Glutamatergic neuron (in vitro differentiated cells): ENCODE measurements at regions not wholly inside any gene's neighbourhood (a gene's known extent, or its start where the extent isn't known, plus 50 kb on each side); places are given as distances from the start of the nearest gene placed in this dataset.

ENCODE experiments used
- DNase-seq: peaks from one replicate; pipeline ENCODE4 v3.0.0; 2022
- H3K27ac Mint-ChIP-seq: one replicate; pipeline ENCODE4 v1.8.0; 2020; ENCODE audit warnings: mild to moderate bottlenecking, mixed read lengths, inconsistent platforms; ENCODE audit not compliant: unreplicated experiment
- H3K27me3 Mint-ChIP-seq: one replicate; pipeline ENCODE4 v1.8.0; 2020; ENCODE audit warnings: mild to moderate bottlenecking, moderate library complexity, mixed read lengths, inconsistent platforms; ENCODE audit not compliant: unreplicated experiment
- H3K36me3 Mint-ChIP-seq: one replicate; pipeline ENCODE4 v1.8.0; 2020; ENCODE audit warnings: mild to moderate bottlenecking, mixed read lengths, inconsistent platforms; ENCODE audit not compliant: unreplicated experiment
- H3K4me1 Mint-ChIP-seq: one replicate; pipeline ENCODE4 v1.8.0; 2020; ENCODE audit warnings: mild to moderate bottlenecking, low read depth, mixed read lengths, inconsistent platforms; ENCODE audit not compliant: unreplicated experiment
- H3K4me3 Mint-ChIP-seq: one replicate; pipeline ENCODE4 v1.8.0; 2020; ENCODE audit warnings: mild to moderate bottlenecking, mixed read lengths, inconsistent platforms; ENCODE audit not compliant: unreplicated experiment
- H3K9me3 Mint-ChIP-seq: one replicate; pipeline ENCODE4 v1.8.0; 2020; ENCODE audit warnings: mild to moderate bottlenecking, moderate library complexity, mixed read lengths, inconsistent platforms; ENCODE audit not compliant: unreplicated experiment
- TF ChIP-seq, protein P1 (sequence below): fragments of 200-600 bp; sonication (generic); IDR thresholded peaks from one replicate; pipeline ENCODE4 v1.5.0; 2021; ENCODE audit not compliant: partially characterized antibody, unreplicated experiment

DNA sequence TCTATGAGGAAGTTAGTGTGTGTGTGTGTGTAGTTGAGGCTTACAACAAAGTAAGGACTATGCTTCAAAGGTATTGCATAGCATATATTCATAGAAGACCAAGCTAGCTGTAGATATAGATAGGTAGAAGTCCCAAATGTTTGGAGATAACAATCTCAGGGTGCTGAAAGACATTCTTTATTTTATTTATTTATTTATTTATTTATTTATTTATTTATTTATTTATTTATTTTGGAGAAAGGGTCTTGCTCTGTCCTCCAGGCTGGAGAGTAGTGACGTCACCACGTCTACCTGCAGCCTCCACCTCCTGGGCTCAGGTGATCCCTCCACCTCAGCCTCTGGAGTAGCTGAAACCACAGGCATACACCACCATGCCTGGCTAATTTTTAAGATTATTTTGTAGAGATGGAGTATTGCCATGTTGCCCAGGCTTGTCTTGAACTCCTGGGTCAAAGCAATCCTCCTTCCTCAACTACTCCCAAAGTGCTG, 284.6 kb upstream of the KIF2B start:
- H3K36me3 Mint-ChIP-seq = no peaks in the 10 kb centered on the region
- H3K27ac Mint-ChIP-seq = no peak overlapping the region
- DNase-seq = no peak
- H3K4me1 Mint-ChIP-seq = no peaks in the 10 kb centered on the region
- H3K4me3 Mint-ChIP-seq = no peak overlapping the region
- no peaks in the 10 kb centered on the region for H3K9me3 Mint-ChIP-seq
- H3K27me3 Mint-ChIP-seq = no peaks in the 10 kb centered on the region
- TF ChIP-seq, protein P1, sequence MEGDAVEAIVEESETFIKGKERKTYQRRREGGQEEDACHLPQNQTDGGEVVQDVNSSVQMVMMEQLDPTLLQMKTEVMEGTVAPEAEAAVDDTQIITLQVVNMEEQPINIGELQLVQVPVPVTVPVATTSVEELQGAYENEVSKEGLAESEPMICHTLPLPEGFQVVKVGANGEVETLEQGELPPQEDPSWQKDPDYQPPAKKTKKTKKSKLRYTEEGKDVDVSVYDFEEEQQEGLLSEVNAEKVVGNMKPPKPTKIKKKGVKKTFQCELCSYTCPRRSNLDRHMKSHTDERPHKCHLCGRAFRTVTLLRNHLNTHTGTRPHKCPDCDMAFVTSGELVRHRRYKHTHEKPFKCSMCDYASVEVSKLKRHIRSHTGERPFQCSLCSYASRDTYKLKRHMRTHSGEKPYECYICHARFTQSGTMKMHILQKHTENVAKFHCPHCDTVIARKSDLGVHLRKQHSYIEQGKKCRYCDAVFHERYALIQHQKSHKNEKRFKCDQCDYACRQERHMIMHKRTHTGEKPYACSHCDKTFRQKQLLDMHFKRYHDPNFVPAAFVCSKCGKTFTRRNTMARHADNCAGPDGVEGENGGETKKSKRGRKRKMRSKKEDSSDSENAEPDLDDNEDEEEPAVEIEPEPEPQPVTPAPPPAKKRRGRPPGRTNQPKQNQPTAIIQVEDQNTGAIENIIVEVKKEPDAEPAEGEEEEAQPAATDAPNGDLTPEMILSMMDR = no peak

DNA sequence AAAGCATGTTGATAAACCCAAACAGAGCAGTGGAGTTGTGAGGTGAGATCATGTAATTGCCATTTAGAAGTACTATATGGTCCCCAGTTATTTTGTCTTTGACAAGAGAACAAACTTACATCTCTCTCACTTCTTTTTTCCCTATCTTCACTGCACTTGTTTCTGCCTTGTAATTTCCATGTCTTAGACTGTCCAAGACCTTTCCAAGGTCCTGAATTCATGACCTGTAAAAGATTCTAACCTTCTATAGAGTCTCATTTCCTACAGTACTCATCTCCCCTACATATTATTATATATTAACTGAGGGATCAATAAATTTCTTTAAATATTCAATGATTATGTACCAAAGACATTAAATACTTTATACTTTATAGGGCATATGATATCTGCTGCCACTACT, 295.3 kb upstream of the KIF2B start:
- Mint-ChIP-seq H3K4me1 (peaks cover 2% of the 10 kb centered on the region), H3K36me3 (no peaks in the 10 kb centered on the region), H3K9me3 (no peaks in the 10 kb centered on the region), H3K27me3 (no peaks in the 10 kb centered on the region), H3K4me3 (no peak overlapping the region), H3K27ac (no peak overlapping the region)
- no peak for DNase-seq
- TF ChIP-seq, protein P1 = no peak

DNA sequence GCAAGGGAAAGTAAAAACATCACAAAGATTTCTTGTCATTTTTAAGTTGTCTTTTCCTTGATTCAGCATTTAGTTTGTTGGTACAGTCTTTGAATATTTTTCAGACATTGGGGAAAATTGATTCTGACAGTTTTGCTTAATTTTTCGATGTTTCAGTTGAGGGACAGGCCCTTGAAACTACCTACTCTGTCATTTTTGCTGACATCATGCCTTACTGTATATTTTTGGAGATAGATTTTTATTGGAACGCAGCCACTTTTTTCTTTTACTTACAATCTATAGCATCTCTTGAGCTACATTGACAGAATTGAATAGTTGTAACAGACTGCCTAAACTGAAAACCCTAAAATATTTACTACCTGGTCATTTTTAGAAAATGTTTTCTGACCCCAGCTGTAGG, 297.1 kb upstream of the KIF2B start:
- no peaks in the 10 kb centered on the region for H3K27me3 Mint-ChIP-seq
- no peaks in the 10 kb centered on the region for H3K36me3 Mint-ChIP-seq
- no peak overlapping the region for H3K27ac Mint-ChIP-seq
- H3K9me3 Mint-ChIP-seq = no peaks in the 10 kb centered on the region
- no peak overlapping the region for H3K4me3 Mint-ChIP-seq
- DNase-seq = no peak
- peaks cover 2% of the 10 kb centered on the region for H3K4me1 Mint-ChIP-seq
- TF ChIP-seq, protein P1 = no peak

GRCh38 chr17:53516636-53517035, 306.1 kb upstream of the KIF2B start:
- no peaks in the 10 kb centered on the region for H3K4me1 Mint-ChIP-seq
- no peaks in the 10 kb centered on the region for H3K27me3 Mint-ChIP-seq
- no peaks in the 10 kb centered on the region for H3K9me3 Mint-ChIP-seq
- H3K4me3 Mint-ChIP-seq = no peak overlapping the region
- no peak for DNase-seq
- H3K36me3 Mint-ChIP-seq = no peaks in the 10 kb centered on the region
- H3K27ac Mint-ChIP-seq = no peak overlapping the region
- TF ChIP-seq, protein P1 = no peak

DNA sequence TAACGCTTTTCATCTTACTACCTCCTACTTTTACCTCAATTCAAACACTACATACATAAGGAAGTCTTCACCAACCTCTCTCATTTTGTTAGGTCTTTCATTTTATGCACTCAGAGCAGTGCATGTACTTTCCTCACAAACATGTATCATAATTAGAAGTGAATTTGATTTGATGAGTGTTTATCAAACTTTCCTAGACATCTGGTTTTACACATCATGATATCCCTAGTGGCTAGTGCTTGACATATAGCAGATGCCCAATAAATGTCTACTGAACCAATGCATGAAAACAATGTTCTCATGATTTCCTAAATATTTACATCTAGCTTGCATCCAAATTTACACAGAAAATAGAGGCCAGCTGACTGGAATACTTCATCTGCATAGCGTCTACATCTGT, 323.4 kb upstream of the KIF2B start:
- Mint-ChIP-seq H3K4me3 (no peak overlapping the region), H3K4me1 (no peaks in the 10 kb centered on the region), H3K9me3 (no peaks in the 10 kb centered on the region), H3K27ac (no peak overlapping the region), H3K36me3 (no peaks in the 10 kb centered on the region), H3K27me3 (no peaks in the 10 kb centered on the region)
- TF ChIP-seq, protein P1 = no peak
- DNase-seq = no peak
